H1 (cell line): ENCODE measurements at regions not wholly inside any gene's neighbourhood (a gene's known extent, or its start where the extent isn't known, plus 50 kb on each side); places are given as distances from the start of the nearest gene placed in this dataset.

Experiments
- CTCF ChIA-PET: fragments of 300-600 bp; sonication (Branson Sonifier 250); formaldehyde crosslinking; loops from one replicate; lab custom pipeline; 2021; ENCODE audit not compliant: partially characterized antibody; lab: Charles Lee
- POLR2A ChIA-PET: fragments of 300-600 bp; sonication (Branson Sonifier 250); formaldehyde crosslinking; loops from one replicate; lab custom pipeline; 2021; ENCODE audit warnings: inconsistent platforms; ENCODE audit not compliant: partially characterized antibody; lab: Charles Lee
- DNase-seq, 2 experiments: peaks; one replicate each; pipeline versions ENCODE4 v3.0.0 to v3.0.0-alpha.2; 2010 to 2022; ENCODE audit warnings: low spot score in 2 of 2, low read depth in 1 of 2, mixed read lengths in 1 of 2
- FAIRE-seq: peaks from 2 replicates; lab custom pipeline; 2011; peaks lifted over from hg19 to GRCh38; lab: Jason Lieb, UNC
- H2AFZ ChIP-seq: 2 replicates; pipeline ENCODE4 v1.8.1; 2012; ENCODE audit warnings: low read length, inconsistent platforms
- H2AK5ac ChIP-seq: 2 replicates; pipeline ENCODE4 v1.6.1; 2013; ENCODE audit warnings: low read depth, low read length
- H2BK120ac ChIP-seq: replicated peaks from 2 replicates; pipeline ENCODE3; 2013; ENCODE audit warnings: low read depth, low read length, inconsistent platforms
- H2BK12ac ChIP-seq: 2 replicates; pipeline ENCODE4 v1.6.1; 2013; ENCODE audit warnings: low read depth, low read length
- H2BK15ac ChIP-seq: 2 replicates; pipeline ENCODE4 v1.6.1; 2013; ENCODE audit warnings: low read length
- H2BK20ac ChIP-seq: 2 replicates; pipeline ENCODE4 v1.6.1; 2013; ENCODE audit warnings: low read length
- H2BK5ac ChIP-seq: 2 replicates; pipeline ENCODE4 v1.6.1; 2013; ENCODE audit warnings: low read depth, low read length
- H3K14ac ChIP-seq: 2 replicates; pipeline ENCODE4 v1.6.1; 2013; ENCODE audit warnings: inconsistent platforms; ENCODE audit not compliant: insufficient read length
- H3K18ac ChIP-seq: 2 replicates; pipeline ENCODE4 v1.6.1; 2013; ENCODE audit warnings: low read length; ENCODE audit errors: extremely low read depth
- H3K23ac ChIP-seq: 2 replicates; pipeline ENCODE4 v1.6.1; 2013; ENCODE audit warnings: inconsistent platforms; ENCODE audit not compliant: insufficient read length
- H3K23me2 ChIP-seq: 2 replicates; pipeline ENCODE4 v1.6.1; 2013; ENCODE audit warnings: low read depth, low read length
- H3K27ac ChIP-seq: 2 replicates; pipeline ENCODE4 v1.6.1; 2011; ENCODE audit warnings: low read depth, low read length, inconsistent platforms
- H3K27me3 ChIP-seq, 4 experiments: replicated peaks in 1 of 4; 1 replicate in 1 of 4; 2 replicates in 3 of 4; pipeline versions ENCODE4 v1.6.1 to v1.8.1; 2011 to 2013; ENCODE audit warnings: low read length in 3 of 4, mild to moderate bottlenecking in 3 of 4, inconsistent platforms in 2 of 4, mixed read lengths in 2 of 4, moderate library complexity in 1 of 4; ENCODE audit not compliant: control insufficient read depth in 3 of 4, insufficient read depth in 3 of 4; ENCODE audit errors: extremely low read depth in 1 of 4
- H3K36me3 ChIP-seq, 4 experiments: 2 replicates each; pipeline versions ENCODE4 v1.6.1 to v1.8.1; 2011 to 2013; ENCODE audit warnings: mild to moderate bottlenecking in 4 of 4, low read length in 3 of 4, moderate library complexity in 2 of 4, control low read depth in 1 of 4, inconsistent platforms in 1 of 4; ENCODE audit not compliant: insufficient read depth in 4 of 4, control insufficient read depth in 2 of 4
- H3K4ac ChIP-seq: replicated peaks from 2 replicates; pipeline ENCODE3; 2013; ENCODE audit warnings: low read length, low read depth, mixed read lengths, inconsistent platforms; ENCODE audit not compliant: insufficient read length
- H3K4me1 ChIP-seq, 4 experiments: replicated peaks in 1 of 4; 1 replicate in 1 of 4; 2 replicates in 3 of 4; pipeline versions ENCODE4 v1.6.1 to v1.8.1; 2011 to 2013; ENCODE audit warnings: low read length in 3 of 4, inconsistent platforms in 2 of 4, mixed read lengths in 1 of 4; ENCODE audit not compliant: insufficient read depth in 4 of 4, control insufficient read depth in 3 of 4
- H3K4me2 ChIP-seq, 2 experiments: 2 replicates each; pipeline versions ENCODE4 v1.6.1 to v1.8.1; 2011 to 2013; ENCODE audit warnings: low read depth in 2 of 2, low read length in 2 of 2, control low read depth in 1 of 2, inconsistent platforms in 1 of 2, mild to moderate bottlenecking in 1 of 2; ENCODE audit not compliant: insufficient read depth in 1 of 2
- H3K4me3 ChIP-seq, 4 experiments: fragments of 200-600, 300-600 bp in 1 of 4; sonication (generic), shearing (Covaris generic), sonication (Bioruptor Twin) in 1 of 4; 2 replicates each; pipeline versions ENCODE4 v1.5.1 to v1.8.1; 2011 to 2016; ENCODE audit warnings: low read length in 4 of 4, low read depth in 3 of 4, control low read depth in 2 of 4, inconsistent platforms in 2 of 4, mild to moderate bottlenecking in 2 of 4, mixed read lengths in 1 of 4, moderate library complexity in 1 of 4; ENCODE audit not compliant: insufficient read depth in 2 of 4; ENCODE audit errors: extremely low read depth in 1 of 4
- H3K56ac ChIP-seq: replicated peaks from 2 replicates; pipeline ENCODE3; 2013; ENCODE audit warnings: low read depth, mild to moderate bottlenecking, mixed read lengths, low read length, inconsistent platforms; ENCODE audit not compliant: insufficient read length
- H3K79me1 ChIP-seq: 2 replicates; pipeline ENCODE4 v1.6.1; 2013; ENCODE audit warnings: low read depth, low read length, control low read depth
- H3K79me2 ChIP-seq, 2 experiments: 2 replicates each; pipeline versions ENCODE4 v1.6.1 to v1.8.1; 2012 to 2013; ENCODE audit warnings: low read length in 2 of 2, mild to moderate bottlenecking in 2 of 2, inconsistent platforms in 1 of 2; ENCODE audit not compliant: insufficient read depth in 2 of 2, control insufficient read depth in 1 of 2
- H3K9ac ChIP-seq, 4 experiments: replicated peaks in 1 of 4; 1 replicate in 1 of 4; 2 replicates in 3 of 4; pipeline versions ENCODE4 v1.6.1 to v1.8.1; 2011 to 2013; ENCODE audit warnings: low read depth in 3 of 4, low read length in 3 of 4, control low read depth in 2 of 4, mild to moderate bottlenecking in 2 of 4, moderate library complexity in 2 of 4, inconsistent platforms in 1 of 4; ENCODE audit errors: extremely low read depth in 1 of 4
- H3K9me3 ChIP-seq, 2 experiments: 2 replicates each; pipeline versions ENCODE4 v1.6.1 to v1.8.1; 2012 to 2013; ENCODE audit warnings: mild to moderate bottlenecking in 2 of 2, moderate library complexity in 2 of 2, control low read depth in 1 of 2, inconsistent platforms in 1 of 2, low read depth in 1 of 2, low read length in 1 of 2, mixed read lengths in 1 of 2; ENCODE audit not compliant: insufficient read depth in 2 of 2
- H4K20me1 ChIP-seq, 2 experiments: replicated peaks in 1 of 2; 2 replicates each; pipeline versions ENCODE3 to v1.8.1; 2011 to 2013; ENCODE audit warnings: inconsistent platforms in 2 of 2, low read length in 2 of 2, mild to moderate bottlenecking in 1 of 2; ENCODE audit not compliant: insufficient read depth in 2 of 2, control insufficient read depth in 1 of 2
- H4K5ac ChIP-seq: 2 replicates; pipeline ENCODE4 v1.6.1; 2013; ENCODE audit warnings: low read length, low read depth, mixed read lengths, inconsistent platforms; ENCODE audit not compliant: insufficient read length
- H4K8ac ChIP-seq: 2 replicates; pipeline ENCODE4 v1.8.0; 2013; ENCODE audit warnings: mild to moderate bottlenecking, moderate library complexity, low read length, inconsistent platforms; ENCODE audit not compliant: insufficient read depth; ENCODE audit errors: extremely low read depth
- H4K91ac ChIP-seq: replicated peaks from 2 replicates; pipeline ENCODE3; 2013; ENCODE audit warnings: low read length, mixed read lengths, inconsistent platforms; ENCODE audit not compliant: insufficient read length
- ASH2L ChIP-seq: fragments of 200-600, 300-600 bp; sonication (generic); IDR thresholded peaks from one replicate; pipeline ENCODE4 v1.7.1; 2017; ENCODE audit warnings: low read length
- BCL11A ChIP-seq, 2 experiments: IDR thresholded peaks; one replicate each; pipeline ENCODE4 v1.6.1; 2011; ENCODE audit warnings: low read depth in 2 of 2, low read length in 2 of 2, mild to moderate bottlenecking in 2 of 2
- CHD1 ChIP-seq: IDR thresholded peaks from 2 replicates; pipeline ENCODE4 v1.6.1; 2012; ENCODE audit warnings: low read depth, low read length, improper control_type of control experiment
- EZH2 ChIP-seq: fragments of 200-600 bp; sonication (generic); IDR thresholded peaks from 2 replicates; pipeline ENCODE4 v1.7.1; 2012; ENCODE audit warnings: low read depth, mild to moderate bottlenecking, moderate library complexity, low read length, inconsistent platforms; ENCODE audit not compliant: severe bottlenecking
- JUND ChIP-seq: IDR thresholded peaks from 2 replicates; pipeline ENCODE4 v1.6.1; 2011; ENCODE audit warnings: mild to moderate bottlenecking, improper control_type of control experiment, low read length
- POLR2A ChIP-seq, 2 experiments: IDR thresholded peaks; 1 replicate in 1 of 2; 2 replicates in 1 of 2; pipeline ENCODE4 v1.6.1; 2011; ENCODE audit warnings: low read depth in 2 of 2, low read length in 2 of 2, mild to moderate bottlenecking in 2 of 2; ENCODE audit errors: control extremely low read depth in 1 of 2
- POU5F1 ChIP-seq: IDR thresholded peaks from 2 replicates; pipeline ENCODE4 v1.6.1; 2011; ENCODE audit warnings: low read depth, mild to moderate bottlenecking, low read length, moderate library complexity
- RFX5 ChIP-seq: IDR thresholded peaks from 2 replicates; pipeline ENCODE4 v1.6.1; 2011; ENCODE audit warnings: low read depth, low read length, improper control_type of control experiment, borderline replicate concordance
- SIN3A ChIP-seq, 2 experiments: IDR thresholded peaks in 1 of 2; conservative IDR thresholded peaks in 1 of 2; 2 replicates each; pipeline ENCODE4 v1.6.1; 2011 to 2012; ENCODE audit warnings: low read length in 2 of 2, improper control_type of control experiment in 1 of 2, low read depth in 1 of 2, mild to moderate bottlenecking in 1 of 2
- SUZ12 ChIP-seq: fragments of 200-600 bp; sonication (generic); IDR thresholded peaks from 2 replicates; pipeline ENCODE4 v1.6.1; 2012; ENCODE audit warnings: mild to moderate bottlenecking, inconsistent platforms, low read length, moderate library complexity, mixed read lengths
- TBP ChIP-seq: IDR thresholded peaks from 2 replicates; pipeline ENCODE4 v1.6.1; 2011; ENCODE audit warnings: low read depth, low read length, improper control_type of control experiment
- WGBS, 2 experiments: shearing (Covaris generic) in 1 of 2; methylation state at CpG; one replicate each; pipeline versions ENCODE4 v1.1.6 to v1.1.7; 2013 to 2015; ENCODE audit warnings: low lambda C conversion rate in 2 of 2, mixed read lengths in 2 of 2, inconsistent platforms in 1 of 2, low coverage in 1 of 2, missing lambda C conversion rate in 1 of 2; ENCODE audit not compliant: insufficient replicate concordance in 2 of 2, insufficient coverage in 1 of 2, insufficient read length in 1 of 2; ENCODE audit errors: extremely low coverage in 1 of 2, missing lambda C conversion rate in 1 of 2; 5-methylcytosine and 5-hydroxymethylcytosine counted together
- TF ChIP-seq, protein P1 (sequence below): IDR thresholded peaks from 2 replicates; pipeline ENCODE4 v1.6.1; 2012; ENCODE audit warnings: low read length, inconsistent platforms
- TF ChIP-seq, protein P2 (sequence below): IDR thresholded peaks from 2 replicates; pipeline ENCODE4 v1.6.1; 2012; ENCODE audit warnings: inconsistent platforms

- Histone ChIP-seq H3K79me1 (peaks cover 5% of the 10 kb centered on the region; the same call in 1 of the 2 replicates), H3K79me2 (no peaks in the 10 kb centered on the region), H3K4me3 (no peak overlapping the region), H2AFZ (no peak overlapping the region), H3K4ac (no peak overlapping the region), H3K23me2 (no peaks in the 10 kb centered on the region), H3K4me1 (no peaks in the 10 kb centered on the region), H2AK5ac (no peak overlapping the region), H4K5ac (no peak overlapping the region), H3K4me2 (no peak overlapping the region), H3K56ac (no peak overlapping the region), H3K27ac (no peak overlapping the region), H2BK120ac (no peak overlapping the region), H4K20me1 (no peaks in the 10 kb centered on the region), H2BK5ac (no peak overlapping the region), H3K9me3 (no peaks in the 10 kb centered on the region), H2BK12ac (no peak overlapping the region), H4K8ac (no peak overlapping the region), H4K91ac (no peak overlapping the region), H3K23ac (no peak overlapping the region), H3K36me3 (no peaks in the 10 kb centered on the region), H3K9ac (no peak overlapping the region), H3K18ac (no peak overlapping the region), H3K14ac (no peak overlapping the region), H2BK20ac (no peak overlapping the region), H2BK15ac (no peak overlapping the region), H3K27me3 (no peaks in the 10 kb centered on the region)
- no peak for FAIRE-seq
- CTCF ChIA-PET, result interaction anchor here (0.9 kb wide), 1 partner anchor 10 kb away, joined by 3 read pairs; no protein-coding TSS in a partner anchor
- WGBS, 2 experiments, result 90% methylated on average over 3 of the region's 3 CpGs; no CpG with 5 or more reads in 1 of the 2 experiments
- no peak for DNase-seq
- POLR2A ChIA-PET, result no interaction called here
- TF ChIP-seq BCL11A (IDR thresholded peaks at IDR 0.05; ENCODE audit: low read depth in 2 of 2, low read length in 2 of 2), result no peak
- no peak for TF ChIP-seq CHD1
- TF ChIP-seq EZH2, result no peak
- no peak for TF ChIP-seq RFX5
- no peak for TF ChIP-seq SUZ12
- TF ChIP-seq JUND, result no peak
- TF ChIP-seq, protein P1, sequence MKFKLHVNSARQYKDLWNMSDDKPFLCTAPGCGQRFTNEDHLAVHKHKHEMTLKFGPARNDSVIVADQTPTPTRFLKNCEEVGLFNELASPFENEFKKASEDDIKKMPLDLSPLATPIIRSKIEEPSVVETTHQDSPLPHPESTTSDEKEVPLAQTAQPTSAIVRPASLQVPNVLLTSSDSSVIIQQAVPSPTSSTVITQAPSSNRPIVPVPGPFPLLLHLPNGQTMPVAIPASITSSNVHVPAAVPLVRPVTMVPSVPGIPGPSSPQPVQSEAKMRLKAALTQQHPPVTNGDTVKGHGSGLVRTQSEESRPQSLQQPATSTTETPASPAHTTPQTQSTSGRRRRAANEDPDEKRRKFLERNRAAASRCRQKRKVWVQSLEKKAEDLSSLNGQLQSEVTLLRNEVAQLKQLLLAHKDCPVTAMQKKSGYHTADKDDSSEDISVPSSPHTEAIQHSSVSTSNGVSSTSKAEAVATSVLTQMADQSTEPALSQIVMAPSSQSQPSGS, result no peak
- no peak for TF ChIP-seq SIN3A (conservative IDR thresholded peaks at IDR 0.05 in 1 of 2, IDR thresholded peaks at IDR 0.05 in 1 of 2; ENCODE audit: low read depth in 1 of 2, low read length in 2 of 2)
- TF ChIP-seq TBP, result no peak
- no peak for TF ChIP-seq POLR2A (IDR thresholded peaks at IDR 0.05; ENCODE audit: control extremely low read depth in 1 of 2, low read depth in 2 of 2, low read length in 2 of 2)
- TF ChIP-seq ASH2L, result no peak
- TF ChIP-seq, protein P2, sequence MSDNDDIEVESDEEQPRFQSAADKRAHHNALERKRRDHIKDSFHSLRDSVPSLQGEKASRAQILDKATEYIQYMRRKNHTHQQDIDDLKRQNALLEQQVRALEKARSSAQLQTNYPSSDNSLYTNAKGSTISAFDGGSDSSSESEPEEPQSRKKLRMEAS, result no peak
- TF ChIP-seq POU5F1, result no peak
Measured at GRCh38 chr13:99059498-99060075, 81.7 kb upstream of the DOCK9 start.
